Osteoblast (primary cell): ENCODE measurements at regions not wholly inside any gene's neighbourhood (a gene's known extent, or its start where the extent isn't known, plus 50 kb on each side); places are given as distances from the start of the nearest gene placed in this dataset.

ENCODE experiments used
- DNase-seq: peaks from one replicate; pipeline ENCODE4 v3.0.0; 2011; ENCODE audit warnings: low spot score, mixed read lengths; ENCODE audit not compliant: insufficient read length; ENCODE audit errors: missing footprints
- H2AFZ ChIP-seq: 2 replicates; pipeline ENCODE4 v1.6.0; 2011; ENCODE audit warnings: mild to moderate bottlenecking, low read length
- H3K27ac ChIP-seq: 2 replicates; pipeline ENCODE4 v1.5.1; 2011; ENCODE audit warnings: mild to moderate bottlenecking, low read depth, low read length, moderate library complexity
- H3K27me3 ChIP-seq: 2 replicates; pipeline ENCODE4 v1.6.0; 2012; ENCODE audit warnings: mild to moderate bottlenecking, control low read depth, inconsistent platforms, low read length, moderate library complexity; ENCODE audit not compliant: insufficient read depth
- H3K36me3 ChIP-seq: 2 replicates; pipeline ENCODE4 v1.5.1; 2011; ENCODE audit warnings: mild to moderate bottlenecking, low read length, control low read depth, moderate library complexity; ENCODE audit not compliant: insufficient read depth
- H3K4me1 ChIP-seq: 2 replicates; pipeline ENCODE4 v1.5.1; 2011; ENCODE audit warnings: mild to moderate bottlenecking, low read length, control low read depth, moderate library complexity; ENCODE audit not compliant: insufficient read depth
- H3K4me2 ChIP-seq: 2 replicates; pipeline ENCODE4 v1.6.0; 2011; ENCODE audit warnings: mild to moderate bottlenecking, low read length; ENCODE audit not compliant: insufficient read depth
- H3K4me3 ChIP-seq: fragments of 200-600 bp; sonication (generic); 3 replicates; pipeline ENCODE4 v1.5.1; 2012; ENCODE audit warnings: mild to moderate bottlenecking, low read length, inconsistent platforms; ENCODE audit not compliant: insufficient read depth
- H3K79me2 ChIP-seq: 2 replicates; pipeline ENCODE4 v1.6.0; 2012; ENCODE audit warnings: mild to moderate bottlenecking, low read length, control low read depth, inconsistent platforms; ENCODE audit not compliant: insufficient read depth
- H3K9me3 ChIP-seq: 2 replicates; pipeline ENCODE4 v1.5.1; 2011; ENCODE audit warnings: low read depth, low read length, control low read depth
- H4K20me1 ChIP-seq: 2 replicates; pipeline ENCODE4 v1.6.0; 2012; ENCODE audit warnings: mild to moderate bottlenecking, low read length, control low read depth; ENCODE audit not compliant: insufficient read depth
- TF ChIP-seq, protein P1 (sequence below): IDR thresholded peaks from 2 replicates; pipeline ENCODE4 v1.5.1; 2011; ENCODE audit warnings: mild to moderate bottlenecking, low read depth, low read length, moderate library complexity; ENCODE audit errors: extremely low read depth

GRCh38 chr10:118952493-118953295 is 76.8 kb upstream of the NANOS1 start:
- H3K79me2 ChIP-seq = no peaks in the 10 kb centered on the region
- TF ChIP-seq, protein P1, sequence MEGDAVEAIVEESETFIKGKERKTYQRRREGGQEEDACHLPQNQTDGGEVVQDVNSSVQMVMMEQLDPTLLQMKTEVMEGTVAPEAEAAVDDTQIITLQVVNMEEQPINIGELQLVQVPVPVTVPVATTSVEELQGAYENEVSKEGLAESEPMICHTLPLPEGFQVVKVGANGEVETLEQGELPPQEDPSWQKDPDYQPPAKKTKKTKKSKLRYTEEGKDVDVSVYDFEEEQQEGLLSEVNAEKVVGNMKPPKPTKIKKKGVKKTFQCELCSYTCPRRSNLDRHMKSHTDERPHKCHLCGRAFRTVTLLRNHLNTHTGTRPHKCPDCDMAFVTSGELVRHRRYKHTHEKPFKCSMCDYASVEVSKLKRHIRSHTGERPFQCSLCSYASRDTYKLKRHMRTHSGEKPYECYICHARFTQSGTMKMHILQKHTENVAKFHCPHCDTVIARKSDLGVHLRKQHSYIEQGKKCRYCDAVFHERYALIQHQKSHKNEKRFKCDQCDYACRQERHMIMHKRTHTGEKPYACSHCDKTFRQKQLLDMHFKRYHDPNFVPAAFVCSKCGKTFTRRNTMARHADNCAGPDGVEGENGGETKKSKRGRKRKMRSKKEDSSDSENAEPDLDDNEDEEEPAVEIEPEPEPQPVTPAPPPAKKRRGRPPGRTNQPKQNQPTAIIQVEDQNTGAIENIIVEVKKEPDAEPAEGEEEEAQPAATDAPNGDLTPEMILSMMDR = no peak
- no peak overlapping the region for H3K27ac ChIP-seq

GRCh38 chr10:118953598-118954393 is 75.7 kb upstream of the NANOS1 start:
- Histone ChIP-seq H4K20me1 (no peaks in the 10 kb centered on the region), H3K4me2 (no peak overlapping the region), H3K36me3 (no peaks in the 10 kb centered on the region), H3K9me3 (no peaks in the 10 kb centered on the region), H3K4me1 (peaks cover 10% of the 10 kb centered on the region), H3K4me3 (no peak overlapping the region), H3K27ac (no peak overlapping the region), H3K79me2 (no peaks in the 10 kb centered on the region), H2AFZ (no peak overlapping the region), H3K27me3 (peaks cover 2% of the 10 kb centered on the region)
- no peak for DNase-seq
- TF ChIP-seq, protein P1 = no peak

More at GRCh38 chr10:118952493-118953295, 76.8 kb upstream of the NANOS1 start:
- no peak overlapping the region for H3K4me2 ChIP-seq
- H3K4me3 ChIP-seq = no peak overlapping the region
- no peaks in the 10 kb centered on the region for H3K36me3 ChIP-seq
- no peaks in the 10 kb centered on the region for H4K20me1 ChIP-seq
- no peaks in the 10 kb centered on the region for H3K9me3 ChIP-seq
- H3K4me1 ChIP-seq = peaks cover 8% of the 10 kb centered on the region
- no peak overlapping the region for H2AFZ ChIP-seq
- H3K27me3 ChIP-seq = peaks cover 2% of the 10 kb centered on the region
- no peak for DNase-seq

GRCh38 chr10:118955531-118955930 is 74.0 kb upstream of the NANOS1 start:
- no peak overlapping the region for H2AFZ ChIP-seq
- H3K79me2 ChIP-seq = no peaks in the 10 kb centered on the region
- no peaks in the 10 kb centered on the region for H3K36me3 ChIP-seq
- no peak overlapping the region for H3K4me3 ChIP-seq
- TF ChIP-seq, protein P1 = no peak
- peaks cover 2% of the 10 kb centered on the region for H3K27me3 ChIP-seq
- no peak overlapping the region for H3K27ac ChIP-seq
- H3K4me1 ChIP-seq = peaks cover 9% of the 10 kb centered on the region
- no peaks in the 10 kb centered on the region for H3K9me3 ChIP-seq
- no peak for DNase-seq
- H4K20me1 ChIP-seq = no peaks in the 10 kb centered on the region
- H3K4me2 ChIP-seq = no peak overlapping the region
